Thoracic aorta (tissue), 2 donors: ENCODE measurements at regions not wholly inside any gene's neighbourhood (a gene's known extent, or its start where the extent isn't known, plus 50 kb on each side); places are given as distances from the start of the nearest gene placed in this dataset.

ENCODE experiments used
- ATAC-seq: fragments of 150-250 bp; one replicate; pipeline ENCODE4 v1.8.0; 2017; ENCODE audit warnings: low read depth; ENCODE audit not compliant: insufficient number of reproducible peaks, low FRiP score
- DNase-seq: peaks from one replicate; pipeline ENCODE4 v3.0.0-alpha.2; 2020; ENCODE audit warnings: low spot score
- H3K27ac ChIP-seq, 2 donors: fragments of 200-600 bp; sonication (generic); 1 replicate in 1 of 2; 2 replicates in 1 of 2; pipeline ENCODE4 v1.5.1; 2016; ENCODE audit warnings: mild to moderate bottlenecking in 2 of 2, moderate library complexity in 2 of 2
- H3K27me3 ChIP-seq: fragments of 200-600 bp; sonication (generic); replicated peaks from 2 replicates; pipeline ENCODE4 v1.6.0; 2016; ENCODE audit warnings: mild to moderate bottlenecking; ENCODE audit not compliant: insufficient read depth
- H3K36me3 ChIP-seq: fragments of 200-600 bp; sonication (generic); one replicate; pipeline ENCODE4 v1.5.1; 2016
- H3K4me1 ChIP-seq, 2 donors: fragments of 200-600 bp; sonication (generic); 1 replicate in 1 of 2; 2 replicates in 1 of 2; pipeline versions ENCODE4 v1.5.1 to v1.6.0; 2016; ENCODE audit warnings: low read depth in 2 of 2, mild to moderate bottlenecking in 1 of 2; ENCODE audit not compliant: control insufficient read depth in 1 of 2
- H3K4me3 ChIP-seq: fragments of 200-600 bp; sonication (generic); 2 replicates; pipeline ENCODE4 v1.5.1; 2016; ENCODE audit warnings: mild to moderate bottlenecking
- H3K9me3 ChIP-seq: fragments of 200-600 bp; sonication (generic); 2 replicates; pipeline ENCODE4 v1.5.1; 2016
- CTCF ChIP-seq: fragments of 200-600 bp; sonication (generic); IDR thresholded peaks from one replicate; pipeline ENCODE4 v1.5.1; 2019; ENCODE audit warnings: antibody characterized with exemption

- H3K36me3 ChIP-seq: no peaks in the 10 kb centered on the region
- H3K4me3 ChIP-seq: no peak overlapping the region
- no peak overlapping the region for H3K27ac ChIP-seq
- no peaks in the 10 kb centered on the region for H3K9me3 ChIP-seq
- DNase-seq (no peak), ATAC-seq (no peak)
- TF ChIP-seq CTCF: no peak
- no peaks in the 10 kb centered on the region for H3K27me3 ChIP-seq
- H3K4me1 ChIP-seq: no peaks in the 10 kb centered on the region
Observed at GRCh38 chr14:21993837-21994236, 320.2 kb upstream of the OR4E1 start.

GRCh38 chr14:21993070-21993469 lies 319.5 kb upstream of the OR4E1 start:
- ATAC-seq (no peak), DNase-seq (no peak)
- Histone ChIP-seq H3K4me3 (no peak overlapping the region), H3K27me3 (no peaks in the 10 kb centered on the region), H3K4me1 (no peaks in the 10 kb centered on the region), H3K9me3 (no peaks in the 10 kb centered on the region), H3K27ac (no peak overlapping the region), H3K36me3 (no peaks in the 10 kb centered on the region)
- no peak for TF ChIP-seq CTCF

- DNase-seq: no peak
- TF ChIP-seq CTCF: no peak
- no peak for ATAC-seq
- no peaks in the 10 kb centered on the region for H3K36me3 ChIP-seq
- no peak overlapping the region for H3K4me3 ChIP-seq
- H3K9me3 ChIP-seq: no peaks in the 10 kb centered on the region
- no peaks in the 10 kb centered on the region for H3K4me1 ChIP-seq
- H3K27me3 ChIP-seq: no peaks in the 10 kb centered on the region
- no peak overlapping the region for H3K27ac ChIP-seq
Observed at GRCh38 chr14:21991130-21991529, 317.5 kb upstream of the OR4E1 start.

GRCh38 chr14:21990116-21990515 lies 316.5 kb upstream of the OR4E1 start:
- Histone ChIP-seq H3K4me1 (no peaks in the 10 kb centered on the region), H3K27me3 (no peaks in the 10 kb centered on the region), H3K36me3 (no peaks in the 10 kb centered on the region), H3K9me3 (no peaks in the 10 kb centered on the region), H3K4me3 (no peak overlapping the region), H3K27ac (no peak overlapping the region)
- TF ChIP-seq CTCF: no peak
- ATAC-seq (no peak), DNase-seq (no peak)

GRCh38 chr14:21989090-21989489 lies 315.5 kb upstream of the OR4E1 start:
- H3K27ac ChIP-seq: no peak overlapping the region
- no peak for TF ChIP-seq CTCF
- ATAC-seq (no peak), DNase-seq (no peak)
- H3K9me3 ChIP-seq: no peaks in the 10 kb centered on the region
- H3K36me3 ChIP-seq: no peaks in the 10 kb centered on the region
- H3K27me3 ChIP-seq: no peaks in the 10 kb centered on the region
- H3K4me1 ChIP-seq: no peaks in the 10 kb centered on the region
- H3K4me3 ChIP-seq: no peak overlapping the region
